ENCODE measurements at regions not wholly inside any gene's neighbourhood (a gene's known extent, or its start where the extent isn't known, plus 50 kb on each side); places are given as distances from the start of the nearest gene placed in this dataset.

GRCh38 chr2:120545521-120546047 lies 190.1 kb upstream of the GLI2 start (continued):
- TF ChIP-seq, protein P1, sequence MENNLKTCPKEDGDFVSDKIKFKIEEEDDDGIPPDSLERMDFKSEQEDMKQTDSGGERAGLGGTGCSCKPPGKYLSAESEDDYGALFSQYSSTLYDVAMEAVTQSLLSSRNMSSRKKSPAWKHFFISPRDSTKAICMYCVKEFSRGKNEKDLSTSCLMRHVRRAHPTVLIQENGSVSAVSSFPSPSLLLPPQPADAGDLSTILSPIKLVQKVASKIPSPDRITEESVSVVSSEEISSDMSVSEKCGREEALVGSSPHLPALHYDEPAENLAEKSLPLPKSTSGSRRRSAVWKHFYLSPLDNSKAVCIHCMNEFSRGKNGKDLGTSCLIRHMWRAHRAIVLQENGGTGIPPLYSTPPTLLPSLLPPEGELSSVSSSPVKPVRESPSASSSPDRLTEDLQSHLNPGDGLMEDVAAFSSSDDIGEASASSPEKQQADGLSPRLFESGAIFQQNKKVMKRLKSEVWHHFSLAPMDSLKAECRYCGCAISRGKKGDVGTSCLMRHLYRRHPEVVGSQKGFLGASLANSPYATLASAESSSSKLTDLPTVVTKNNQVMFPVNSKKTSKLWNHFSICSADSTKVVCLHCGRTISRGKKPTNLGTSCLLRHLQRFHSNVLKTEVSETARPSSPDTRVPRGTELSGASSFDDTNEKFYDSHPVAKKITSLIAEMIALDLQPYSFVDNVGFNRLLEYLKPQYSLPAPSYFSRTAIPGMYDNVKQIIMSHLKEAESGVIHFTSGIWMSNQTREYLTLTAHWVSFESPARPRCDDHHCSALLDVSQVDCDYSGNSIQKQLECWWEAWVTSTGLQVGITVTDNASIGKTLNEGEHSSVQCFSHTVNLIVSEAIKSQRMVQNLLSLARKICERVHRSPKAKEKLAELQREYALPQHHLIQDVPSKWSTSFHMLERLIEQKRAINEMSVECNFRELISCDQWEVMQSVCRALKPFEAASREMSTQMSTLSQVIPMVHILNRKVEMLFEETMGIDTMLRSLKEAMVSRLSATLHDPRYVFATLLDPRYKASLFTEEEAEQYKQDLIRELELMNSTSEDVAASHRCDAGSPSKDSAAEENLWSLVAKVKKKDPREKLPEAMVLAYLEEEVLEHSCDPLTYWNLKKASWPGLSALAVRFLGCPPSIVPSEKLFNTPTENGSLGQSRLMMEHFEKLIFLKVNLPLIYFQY (CRISPR knock-in tag; IDR thresholded peaks at IDR 0.05; ENCODE audit: borderline replicate concordance) = no peak
- TF ChIP-seq ZFP82 (CRISPR knock-in tag; IDR thresholded peaks at IDR 0.05; ENCODE audit: borderline replicate concordance) (0 out of 2 replicates have a peak, but pooled peaks have one; percentile 6), BRD4 (CRISPR knock-in tag; IDR thresholded peaks at IDR 0.05) (no peak), ZNF749 (CRISPR knock-in tag; IDR thresholded peaks at IDR 0.05; ENCODE audit: borderline replicate concordance) (no peak), ATRX (CRISPR knock-in tag; IDR thresholded peaks at IDR 0.05; ENCODE audit: borderline replicate concordance) (no peak), POLR2AphosphoS2 (IDR thresholded peaks at IDR 0.05; ENCODE audit: low read depth, low read length) (no peak), ZBTB43 (CRISPR knock-in tag; conservative IDR thresholded peaks at IDR 0.05) (peak; percentile 4; the same call in 1 of the 2 replicates), IKZF4 (CRISPR knock-in tag; IDR thresholded peaks at IDR 0.05; ENCODE audit: borderline replicate concordance, low read depth, not compliant biosample characterization) (no peak), RBM39 (IDR thresholded peaks at IDR 0.05; ENCODE audit: low read depth, low read length, poor library complexity, severe bottlenecking) (no peak)
- TF ChIP-seq, protein P2, sequence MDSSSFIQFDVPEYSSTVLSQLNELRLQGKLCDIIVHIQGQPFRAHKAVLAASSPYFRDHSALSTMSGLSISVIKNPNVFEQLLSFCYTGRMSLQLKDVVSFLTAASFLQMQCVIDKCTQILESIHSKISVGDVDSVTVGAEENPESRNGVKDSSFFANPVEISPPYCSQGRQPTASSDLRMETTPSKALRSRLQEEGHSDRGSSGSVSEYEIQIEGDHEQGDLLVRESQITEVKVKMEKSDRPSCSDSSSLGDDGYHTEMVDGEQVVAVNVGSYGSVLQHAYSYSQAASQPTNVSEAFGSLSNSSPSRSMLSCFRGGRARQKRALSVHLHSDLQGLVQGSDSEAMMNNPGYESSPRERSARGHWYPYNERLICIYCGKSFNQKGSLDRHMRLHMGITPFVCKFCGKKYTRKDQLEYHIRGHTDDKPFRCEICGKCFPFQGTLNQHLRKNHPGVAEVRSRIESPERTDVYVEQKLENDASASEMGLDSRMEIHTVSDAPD (CRISPR knock-in tag; IDR thresholded peaks at IDR 0.05) = peak; percentile 18; the same call in 1 of the 2 replicates
